ENCODE measurements at regions not wholly inside any gene's neighbourhood (a gene's known extent, or its start where the extent isn't known, plus 50 kb on each side); places are given as distances from the start of the nearest gene placed in this dataset.
"Not testable (repeated sequence)": the region's sequence is repeated elsewhere in the genome, so short reads cannot be mapped to it uniquely, and the experiment has no call there.

DNA sequence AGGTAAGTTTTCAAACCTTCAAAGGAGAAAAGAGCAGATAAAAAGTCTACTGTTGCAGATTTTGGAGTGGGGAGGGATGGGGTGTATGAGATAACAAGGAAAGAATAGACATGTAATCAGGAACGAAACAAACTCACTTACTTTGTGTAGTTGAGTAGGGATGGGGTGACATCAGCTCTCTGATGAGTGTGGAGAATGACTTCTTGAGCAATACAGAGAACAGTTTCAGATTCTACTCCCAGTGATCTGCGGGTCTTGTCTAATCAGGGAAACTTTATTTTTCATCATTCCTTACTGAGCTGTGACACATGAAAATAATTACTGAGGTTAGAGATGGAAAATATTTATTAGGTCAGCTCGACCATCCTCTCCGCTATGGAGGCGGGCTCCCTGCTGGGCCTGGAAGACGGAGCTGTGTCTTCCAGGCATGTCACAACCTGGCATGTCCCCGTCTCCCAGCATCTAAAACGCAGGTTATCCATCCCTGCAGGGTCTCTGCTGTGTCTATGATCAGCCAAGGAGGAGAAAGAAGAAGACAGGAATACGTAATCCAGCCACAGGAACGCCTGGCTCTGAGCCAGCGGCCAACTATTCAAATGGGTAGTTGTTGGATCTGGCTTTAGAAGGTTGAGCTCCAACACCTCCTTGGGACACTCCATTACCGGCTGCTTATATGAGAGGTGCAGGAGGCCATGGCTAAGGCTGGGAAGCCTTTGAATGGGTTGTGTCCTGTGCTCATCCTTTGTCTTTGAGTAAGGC lies 99.0 kb upstream of the SATB2 start:
- DNase-seq: no peak

DNA sequence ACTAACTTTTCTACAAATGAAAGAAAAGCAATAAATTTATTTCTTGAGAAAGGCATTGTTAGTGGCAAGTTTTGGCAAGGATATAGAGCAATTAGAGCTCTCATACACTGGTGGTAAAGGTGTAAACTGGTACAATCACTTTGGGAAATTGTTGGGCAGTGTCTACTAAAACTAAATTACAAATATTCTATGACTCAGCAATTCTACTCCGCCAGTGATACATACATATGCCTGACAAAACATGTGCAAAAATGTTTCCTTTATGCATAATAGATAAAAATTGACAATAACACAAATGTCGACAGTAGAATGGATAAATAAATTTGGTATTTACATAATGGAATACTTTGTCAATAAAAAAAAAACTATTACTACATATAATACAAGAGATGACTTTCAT lies 96.3 kb upstream of the SATB2 start:
- DNase-seq: no peak

DNA sequence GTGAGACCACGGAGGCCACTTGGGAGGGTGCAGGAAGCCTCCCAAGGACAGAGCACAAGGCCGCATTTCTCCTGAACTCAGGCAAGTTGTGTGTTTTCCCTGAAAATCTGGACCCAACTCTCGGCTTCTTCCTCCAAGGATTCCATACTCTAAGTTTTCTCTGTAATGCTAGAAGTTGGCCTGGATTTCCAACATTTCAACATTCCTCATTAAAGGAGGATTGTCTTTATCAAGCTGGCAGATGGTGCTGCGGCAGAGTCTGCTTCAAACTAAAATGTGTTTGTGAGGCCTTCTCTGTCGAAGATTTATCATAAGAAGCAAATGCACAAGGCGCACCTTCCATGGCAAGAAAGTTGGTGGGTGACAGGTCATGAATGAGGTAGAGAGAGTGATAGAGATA lies 94.4 kb upstream of the SATB2 start:
- DNase-seq: no peak

DNA sequence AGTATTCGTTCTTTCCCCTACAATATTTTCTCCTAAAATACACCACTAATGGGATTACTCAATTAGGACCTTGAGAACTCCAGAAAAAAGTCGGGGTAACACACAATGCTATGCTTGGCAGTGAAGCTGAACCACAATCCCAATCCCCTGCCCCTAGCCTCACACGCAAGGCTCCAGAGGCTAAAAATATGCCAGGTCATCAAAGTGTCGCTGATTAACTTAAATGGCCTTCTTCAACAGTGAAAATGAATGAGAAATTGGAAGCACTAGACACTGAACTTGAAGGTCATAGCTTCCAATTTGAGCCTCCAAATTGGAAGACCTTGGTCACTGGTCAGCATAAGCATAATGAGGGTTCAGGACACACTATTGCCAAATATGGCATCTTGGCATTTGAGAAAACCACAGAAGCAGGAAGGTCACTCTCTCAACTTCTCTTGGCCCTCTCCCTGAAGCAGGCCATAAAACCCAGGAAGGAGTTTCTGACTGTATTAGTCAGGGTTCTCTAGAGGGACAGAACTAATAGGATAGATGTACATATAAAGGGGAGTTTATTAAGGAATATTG lies 86.0 kb upstream of the SATB2 start:
- no peak for DNase-seq

DNA sequence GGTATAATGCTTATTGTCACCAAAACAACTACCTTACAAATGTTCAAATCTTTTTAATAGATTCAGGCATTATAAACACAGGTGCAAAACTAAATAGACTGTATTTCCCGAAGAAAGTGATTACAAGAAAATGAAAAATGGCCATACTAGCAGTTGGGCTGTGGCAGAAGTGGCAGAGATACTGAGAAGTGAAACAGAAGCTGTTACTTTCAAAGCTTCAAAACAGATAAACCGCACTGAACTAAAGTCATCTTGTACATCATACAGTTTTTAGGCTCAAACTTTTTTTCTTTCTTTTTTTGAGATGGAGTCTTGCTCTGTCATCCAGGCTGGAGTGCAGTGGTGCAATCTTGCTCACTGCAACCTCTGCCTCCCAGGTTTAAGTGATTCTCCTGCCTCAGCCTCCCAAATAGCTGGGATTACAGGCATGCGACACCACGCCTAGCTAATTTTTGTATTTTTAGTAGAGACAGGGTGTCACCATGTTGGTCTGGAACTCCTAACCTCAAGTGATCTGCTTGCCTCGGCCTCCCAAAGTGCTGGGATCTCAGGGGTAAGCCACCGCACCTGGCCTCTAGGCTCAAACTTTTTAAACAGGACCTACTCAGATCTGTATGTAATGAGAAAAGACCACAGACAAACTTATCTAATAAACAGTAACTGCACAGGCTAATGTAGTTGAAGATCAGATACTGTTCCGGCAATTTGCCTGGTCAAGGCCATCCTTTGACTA lies 77.9 kb upstream of the SATB2 start:
- DNase-seq: no peak

DNA sequence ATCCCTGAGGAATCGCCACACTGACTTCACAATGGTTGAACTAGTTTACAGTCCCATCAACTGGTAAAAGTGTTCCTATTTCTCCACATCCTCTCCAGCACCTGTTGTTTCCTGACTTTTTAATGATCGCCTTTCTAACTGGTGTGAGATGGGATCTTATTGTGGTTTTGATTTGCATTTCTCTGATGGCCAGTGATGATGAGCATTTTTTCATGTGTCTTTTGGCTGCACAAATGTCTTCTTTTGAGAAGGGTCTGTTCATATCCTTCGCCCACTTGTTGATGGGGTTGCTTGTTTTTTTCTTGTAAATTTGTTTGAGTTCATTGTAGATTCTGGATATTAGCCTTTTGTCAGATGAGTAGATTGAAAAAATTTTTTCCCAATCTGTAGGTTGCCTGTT lies 76.1 kb upstream of the SATB2 start:
- not testable (repeated sequence) for DNase-seq

DNA sequence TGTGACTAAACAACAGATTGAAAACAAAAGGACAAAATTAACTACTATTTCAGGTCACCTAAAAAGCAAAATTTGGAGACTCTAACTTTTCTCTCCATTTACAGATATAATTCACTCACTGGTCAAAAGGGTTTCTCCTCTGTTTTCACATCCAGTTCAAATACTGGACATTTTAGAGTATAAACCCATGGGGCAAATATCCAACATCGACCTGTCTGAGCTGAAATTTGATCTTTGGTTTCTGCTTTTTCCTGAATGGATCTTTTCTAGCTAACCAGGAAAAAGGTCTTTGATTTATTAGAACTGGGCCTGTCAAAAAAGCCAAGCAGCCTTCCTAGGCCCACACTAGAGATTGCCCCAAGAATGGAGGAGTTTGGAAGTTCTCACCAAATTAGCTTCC lies 69.3 kb upstream of the SATB2 start:
- no peak for DNase-seq

DNA sequence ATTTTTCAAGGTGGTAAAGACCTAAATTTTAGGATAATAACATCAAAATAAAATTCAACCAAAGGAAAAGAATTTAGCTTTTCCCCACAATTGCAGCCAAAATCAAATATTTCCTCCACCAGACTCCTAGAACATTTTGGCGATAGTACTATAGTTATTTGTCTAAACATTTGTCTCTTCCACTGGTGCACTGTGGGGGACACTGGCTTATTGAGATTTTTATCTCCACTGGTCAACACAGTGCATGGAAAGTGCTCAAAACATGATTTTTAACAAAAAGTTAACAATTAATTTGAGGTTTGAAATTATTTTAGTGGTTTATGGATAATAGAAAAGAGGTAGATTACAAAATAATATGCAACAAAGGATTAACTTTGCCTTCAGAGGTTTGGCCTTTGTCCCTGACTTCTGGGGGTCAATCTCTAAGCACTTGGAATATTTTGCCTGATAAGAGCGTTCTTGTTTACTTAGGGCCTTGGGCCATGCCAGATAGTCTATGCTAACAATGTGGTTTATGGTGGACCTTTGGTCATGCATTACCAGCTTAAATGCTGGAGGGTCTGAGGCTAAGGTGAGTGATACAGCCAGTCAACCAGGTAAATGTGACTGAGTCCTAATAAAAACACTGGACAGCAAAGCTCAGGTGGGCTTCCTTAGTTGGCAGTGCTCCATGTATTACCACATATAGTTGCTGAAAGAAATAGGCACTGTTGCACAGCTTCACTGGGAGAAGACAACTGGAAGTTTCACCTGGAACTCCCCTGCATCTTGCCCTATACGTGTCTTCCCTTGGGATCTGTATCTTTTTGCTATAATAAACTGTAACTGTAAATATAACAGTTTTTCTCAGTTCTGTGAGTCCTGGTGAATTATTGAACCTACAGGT lies 67.2 kb upstream of the SATB2 start:
- DNase-seq: no peak

DNA sequence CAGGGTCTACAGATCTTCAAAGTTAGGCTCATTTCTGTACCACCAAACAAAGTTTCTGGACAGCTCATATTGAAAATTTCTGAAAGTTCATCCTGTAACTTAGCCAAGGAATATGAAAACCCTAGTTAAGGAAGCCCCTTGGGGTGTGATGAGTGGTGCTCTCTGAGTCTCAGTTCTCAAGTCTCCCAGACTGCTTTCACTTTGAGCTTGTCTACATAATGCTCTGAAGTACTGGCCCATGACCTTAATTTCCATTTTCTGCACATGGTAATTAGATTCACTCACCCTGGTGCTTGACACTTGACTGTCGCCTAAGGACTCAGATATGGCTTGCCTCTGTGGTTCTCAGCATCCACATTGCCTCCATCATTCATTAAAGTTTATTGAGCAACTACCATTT lies 51.7 kb upstream of the SATB2 start:
- no peak for DNase-seq

All from NCI-H748 treated with DMSO at 0.1 percent for 48 hours (cell line).